Neural progenitor cell (in vitro differentiated cells): ENCODE measurements at regions not wholly inside any gene's neighbourhood (a gene's known extent, or its start where the extent isn't known, plus 50 kb on each side); places are given as distances from the start of the nearest gene placed in this dataset.
A peak's percentile ranks its signal among the peaks of the same experiment; 100 is the strongest.

Source experiments
- DNase-seq: peaks from one replicate; pipeline ENCODE4 v3.0.0-alpha.2; 2016; ENCODE audit warnings: low spot score
- H2AFZ ChIP-seq: fragments of 200-600 bp; sonication (generic); replicated peaks from 2 replicates; pipeline ENCODE4 v1.6.1; 2016; ENCODE audit warnings: antibody characterized with exemption
- H3F3A ChIP-seq: fragments of 200-600 bp; sonication (generic); 2 replicates; pipeline ENCODE4 v1.6.1; 2016; ENCODE audit warnings: antibody characterized with exemption, low read depth
- H3K27ac ChIP-seq: fragments of 200-600 bp; sonication (generic); 2 replicates; pipeline ENCODE4 v1.5.1; 2016; ENCODE audit warnings: mild to moderate bottlenecking
- H3K27me3 ChIP-seq: fragments of 200-600 bp; sonication (generic); 2 replicates; pipeline ENCODE4 v1.6.1; 2016; ENCODE audit warnings: mild to moderate bottlenecking, moderate library complexity
- H3K36me3 ChIP-seq: fragments of 200-600 bp; sonication (generic); 2 replicates; pipeline ENCODE4 v1.5.1; 2016
- H3K4me1 ChIP-seq: fragments of 200-600 bp; sonication (generic); 2 replicates; pipeline ENCODE4 v1.6.1; 2016; ENCODE audit warnings: mixed run types
- H3K4me2 ChIP-seq: fragments of 200-600 bp; sonication (generic); 2 replicates; pipeline ENCODE4 v1.6.1; 2016
- H3K4me3 ChIP-seq: fragments of 200-600 bp; sonication (generic); 2 replicates; pipeline ENCODE4 v1.5.1; 2016
- H3K79me2 ChIP-seq: fragments of 200-600 bp; sonication (generic); 2 replicates; pipeline ENCODE4 v1.6.1; 2016; ENCODE audit warnings: low read depth
- H3K9ac ChIP-seq: fragments of 200-600 bp; sonication (generic); 2 replicates; pipeline ENCODE4 v1.6.1; 2016
- H3K9me3 ChIP-seq: fragments of 200-600 bp; sonication (generic); 2 replicates; pipeline ENCODE4 v1.5.1; 2016; ENCODE audit warnings: low read depth
- H4K20me1 ChIP-seq: fragments of 200-600 bp; sonication (generic); 2 replicates; pipeline ENCODE4 v1.6.1; 2016; ENCODE audit warnings: low read depth
- H3K27ac Mint-ChIP-seq: 3 replicates; pipeline ENCODE4 v1.8.0; 2021; ENCODE audit warnings: mixed read lengths
- H3K27me3 Mint-ChIP-seq: 2 replicates; pipeline ENCODE4 v1.8.0; 2022; ENCODE audit warnings: low read depth, mild to moderate bottlenecking, inconsistent platforms, moderate library complexity, mixed read lengths; ENCODE audit not compliant: insufficient read depth
- H3K36me3 Mint-ChIP-seq: 3 replicates; pipeline ENCODE4 v1.8.0; 2021; ENCODE audit warnings: mixed read lengths
- H3K4me1 Mint-ChIP-seq: 3 replicates; pipeline ENCODE4 v1.8.0; 2021; ENCODE audit warnings: mixed read lengths
- H3K4me3 Mint-ChIP-seq: 3 replicates; pipeline ENCODE4 v1.8.0; 2021; ENCODE audit warnings: mild to moderate bottlenecking, moderate library complexity, mixed read lengths
- H3K9me3 Mint-ChIP-seq: 3 replicates; pipeline ENCODE4 v1.8.0; 2020; ENCODE audit warnings: mixed read lengths
- EZH2 ChIP-seq: fragments of 200-600 bp; sonication (generic); IDR thresholded peaks from 2 replicates; pipeline ENCODE4 v1.6.1; 2017; ENCODE audit warnings: antibody characterized with exemption, mild to moderate bottlenecking, moderate library complexity
- EZH2phosphoT487 ChIP-seq: fragments of 200-600 bp; sonication (generic); IDR thresholded peaks from 2 replicates; pipeline ENCODE4 v1.6.1; 2017; ENCODE audit warnings: antibody characterized with exemption
- TF ChIP-seq, protein P1 (sequence below): fragments of 200-600 bp; sonication (generic); IDR thresholded peaks from 2 replicates; pipeline ENCODE4 v1.5.1; 2017; ENCODE audit warnings: antibody characterized with exemption, mild to moderate bottlenecking

DNA sequence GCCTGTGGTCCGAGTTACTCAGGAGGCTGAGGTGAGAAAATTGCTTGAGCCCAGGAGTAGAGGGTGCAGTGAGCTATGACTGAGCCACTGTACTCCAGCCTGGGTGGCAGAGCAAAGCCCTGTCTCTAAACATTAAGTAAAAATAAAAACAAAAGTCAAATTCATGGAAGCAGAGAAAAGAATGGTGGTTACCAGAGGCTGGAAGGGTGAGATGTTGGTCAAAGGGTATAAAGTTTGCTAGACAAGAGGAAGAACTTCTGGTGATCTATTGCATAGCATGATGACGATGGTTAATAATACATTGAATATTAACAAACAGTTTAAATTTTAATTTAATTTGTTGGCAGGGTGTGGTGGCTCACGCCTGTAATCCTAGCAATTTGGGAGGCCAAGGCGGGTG is 68.1 kb downstream of the CRPPA start:
- Histone ChIP-seq H3K4me2 (no peak overlapping the region), H3K79me2 (no peaks in the 10 kb centered on the region), H3F3A (peaks cover 5% of the 10 kb centered on the region), H3K27me3 (no peaks in the 10 kb centered on the region), H3K9ac (no peak overlapping the region), H3K9me3 (no peaks in the 10 kb centered on the region), H3K4me3 (no peak overlapping the region), H4K20me1 (no peaks in the 10 kb centered on the region), H3K36me3 (no peaks in the 10 kb centered on the region), H3K27ac (no peak overlapping the region), H3K4me1 (peaks cover 8% of the 10 kb centered on the region), H2AFZ (no peak overlapping the region)
- H3K36me3 Mint-ChIP-seq = no peaks in the 10 kb centered on the region
- TF ChIP-seq, protein P1, sequence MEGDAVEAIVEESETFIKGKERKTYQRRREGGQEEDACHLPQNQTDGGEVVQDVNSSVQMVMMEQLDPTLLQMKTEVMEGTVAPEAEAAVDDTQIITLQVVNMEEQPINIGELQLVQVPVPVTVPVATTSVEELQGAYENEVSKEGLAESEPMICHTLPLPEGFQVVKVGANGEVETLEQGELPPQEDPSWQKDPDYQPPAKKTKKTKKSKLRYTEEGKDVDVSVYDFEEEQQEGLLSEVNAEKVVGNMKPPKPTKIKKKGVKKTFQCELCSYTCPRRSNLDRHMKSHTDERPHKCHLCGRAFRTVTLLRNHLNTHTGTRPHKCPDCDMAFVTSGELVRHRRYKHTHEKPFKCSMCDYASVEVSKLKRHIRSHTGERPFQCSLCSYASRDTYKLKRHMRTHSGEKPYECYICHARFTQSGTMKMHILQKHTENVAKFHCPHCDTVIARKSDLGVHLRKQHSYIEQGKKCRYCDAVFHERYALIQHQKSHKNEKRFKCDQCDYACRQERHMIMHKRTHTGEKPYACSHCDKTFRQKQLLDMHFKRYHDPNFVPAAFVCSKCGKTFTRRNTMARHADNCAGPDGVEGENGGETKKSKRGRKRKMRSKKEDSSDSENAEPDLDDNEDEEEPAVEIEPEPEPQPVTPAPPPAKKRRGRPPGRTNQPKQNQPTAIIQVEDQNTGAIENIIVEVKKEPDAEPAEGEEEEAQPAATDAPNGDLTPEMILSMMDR = no peak
- TF ChIP-seq EZH2phosphoT487 (no peak), EZH2 (no peak)
- H3K27ac Mint-ChIP-seq = no peak overlapping the region
- no peak overlapping the region for H3K4me3 Mint-ChIP-seq
- peaks cover 1% of the 10 kb centered on the region for H3K27me3 Mint-ChIP-seq
- DNase-seq = no peak
- peaks cover 2% of the 10 kb centered on the region for H3K4me1 Mint-ChIP-seq
- peaks cover 3% of the 10 kb centered on the region for H3K9me3 Mint-ChIP-seq

DNA sequence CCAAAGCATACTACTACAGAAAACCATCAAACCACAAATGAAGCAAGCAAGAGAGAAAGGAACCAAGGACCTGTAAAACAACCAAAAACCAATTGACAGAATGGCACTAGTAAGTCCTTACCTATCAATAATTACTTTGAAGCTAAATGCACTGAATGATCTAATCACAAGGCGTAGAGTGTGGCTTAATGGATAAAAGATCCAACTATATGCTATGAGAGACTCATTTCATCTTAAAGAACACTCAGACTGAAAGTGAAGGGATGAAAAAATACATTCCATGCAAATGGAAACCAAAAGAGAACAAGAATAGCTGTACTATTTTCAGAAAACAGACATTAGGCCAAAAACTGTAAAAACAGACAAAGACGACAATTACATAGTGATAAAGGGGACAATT is 70.7 kb downstream of the CRPPA start:
- Mint-ChIP-seq H3K4me1 (peaks cover 5% of the 10 kb centered on the region), H3K27me3 (peaks cover 4% of the 10 kb centered on the region), H3K4me3 (no peak overlapping the region), H3K27ac (no peak overlapping the region), H3K9me3 (peaks cover 3% of the 10 kb centered on the region), H3K36me3 (no peaks in the 10 kb centered on the region)
- Histone ChIP-seq H2AFZ (no peak overlapping the region), H3K36me3 (no peaks in the 10 kb centered on the region), H3F3A (peaks cover 15% of the 10 kb centered on the region), H4K20me1 (no peaks in the 10 kb centered on the region), H3K4me2 (no peak overlapping the region), H3K9me3 (no peaks in the 10 kb centered on the region), H3K79me2 (no peaks in the 10 kb centered on the region), H3K4me3 (no peak overlapping the region), H3K9ac (no peak overlapping the region), H3K27me3 (no peaks in the 10 kb centered on the region), H3K4me1 (peaks cover 18% of the 10 kb centered on the region), H3K27ac (no peak overlapping the region)
- DNase-seq = no peak
- TF ChIP-seq, protein P1 = no peak
- TF ChIP-seq EZH2phosphoT487 (no peak), EZH2 (no peak)

DNA sequence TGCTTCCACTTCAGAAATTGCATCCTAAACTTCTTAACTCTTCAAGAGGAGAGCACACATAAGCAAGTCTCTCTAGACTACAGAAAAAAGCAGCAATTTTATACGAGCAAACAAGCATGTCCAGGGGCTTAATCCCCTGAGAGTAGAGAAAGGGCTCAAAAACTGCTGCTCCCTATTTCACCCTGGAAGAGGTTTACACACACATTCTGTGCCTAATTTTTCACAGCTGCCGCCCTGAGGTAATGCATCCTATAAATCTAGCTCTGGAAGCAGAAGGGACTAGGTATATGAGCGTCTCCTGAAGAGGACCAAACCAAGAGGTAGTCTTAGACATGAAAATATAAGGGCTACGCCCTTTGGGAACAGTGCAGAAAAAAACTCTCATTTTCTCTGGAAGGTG is 73.1 kb downstream of the CRPPA start:
- H3K4me3 ChIP-seq = no peak overlapping the region
- H3F3A ChIP-seq = peaks cover 15% of the 10 kb centered on the region
- no peaks in the 10 kb centered on the region for H3K27me3 ChIP-seq
- H4K20me1 ChIP-seq = no peaks in the 10 kb centered on the region
- peaks cover 5% of the 10 kb centered on the region for H3K4me1 Mint-ChIP-seq
- H3K79me2 ChIP-seq = no peaks in the 10 kb centered on the region
- no peak overlapping the region for H3K9ac ChIP-seq
- H3K27me3 Mint-ChIP-seq = peaks cover 4% of the 10 kb centered on the region
- no peak overlapping the region for H3K4me3 Mint-ChIP-seq
- peak overlapping the region; percentile 22 for H3K4me2 ChIP-seq
- TF ChIP-seq EZH2phosphoT487 (no peak), EZH2 (no peak)
- TF ChIP-seq, protein P1 = no peak
- peak overlapping the region; percentile 69 for H3K27ac ChIP-seq
- peak; percentile 6 for DNase-seq
- H2AFZ ChIP-seq = no peak overlapping the region
- peaks cover 6% of the 10 kb centered on the region for H3K9me3 ChIP-seq
- H3K27ac Mint-ChIP-seq = no peak overlapping the region
- no peaks in the 10 kb centered on the region for H3K36me3 Mint-ChIP-seq
- H3K9me3 Mint-ChIP-seq = peaks cover 13% of the 10 kb centered on the region
- peaks cover 18% of the 10 kb centered on the region for H3K4me1 ChIP-seq
- peaks cover 6% of the 10 kb centered on the region for H3K36me3 ChIP-seq

DNA sequence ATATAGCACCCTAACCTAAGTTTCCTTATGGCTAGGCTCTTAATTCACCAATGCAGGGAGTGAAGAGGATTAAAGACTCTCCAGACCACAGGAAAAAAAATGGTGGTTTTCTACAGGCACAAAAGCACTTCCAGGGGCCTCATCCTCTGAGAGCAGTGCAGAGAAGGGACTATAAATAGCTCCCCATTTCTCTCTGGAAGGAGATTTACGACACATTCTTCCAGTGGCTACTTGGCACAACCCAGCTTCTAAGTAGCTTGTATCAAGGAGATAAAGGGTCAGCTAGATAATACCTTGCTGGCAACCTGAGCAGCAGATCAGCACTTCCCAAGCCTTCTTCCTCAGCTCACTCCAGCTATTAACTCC is 73.5 kb downstream of the CRPPA start:
- peaks cover 4% of the 10 kb centered on the region for H3K27me3 Mint-ChIP-seq
- peak overlapping the region; percentile 22 for H3K4me2 ChIP-seq
- peaks cover 15% of the 10 kb centered on the region for H3F3A ChIP-seq
- peaks cover 5% of the 10 kb centered on the region for H3K4me1 Mint-ChIP-seq
- peaks cover 6% of the 10 kb centered on the region for H3K9me3 ChIP-seq
- no peaks in the 10 kb centered on the region for H3K79me2 ChIP-seq
- no peak overlapping the region for H2AFZ ChIP-seq
- H3K4me3 ChIP-seq = no peak overlapping the region
- no peak overlapping the region for H3K27ac Mint-ChIP-seq
- H3K36me3 ChIP-seq = peaks cover 6% of the 10 kb centered on the region
- no peak overlapping the region for H3K9ac ChIP-seq
- H4K20me1 ChIP-seq = no peaks in the 10 kb centered on the region
- H3K36me3 Mint-ChIP-seq = no peaks in the 10 kb centered on the region
- no peak overlapping the region for H3K4me3 Mint-ChIP-seq
- DNase-seq = peak; percentile 49
- peak overlapping the region; percentile 69 for H3K27ac ChIP-seq
- peaks cover 13% of the 10 kb centered on the region for H3K9me3 Mint-ChIP-seq
- H3K27me3 ChIP-seq = no peaks in the 10 kb centered on the region
- TF ChIP-seq EZH2phosphoT487 (no peak), EZH2 (no peak)
- TF ChIP-seq, protein P1 = no peak
- peaks cover 18% of the 10 kb centered on the region for H3K4me1 ChIP-seq
